GM12878 (cell line): ENCODE measurements at regions not wholly inside any gene's neighbourhood (a gene's known extent, or its start where the extent isn't known, plus 50 kb on each side); places are given as distances from the start of the nearest gene placed in this dataset.

Experiments
- ATAC-seq: fragments of 200-7000 bp; cut with Tn5 transposase; 3 replicates; pipeline ENCODE4 v1.9.1; 2020; ENCODE audit warnings: mild to moderate bottlenecking, moderate library complexity
- BruUV-seq: library from RNA; stranded (reverse); fragments of 400-500 nt; replicated peaks from 2 replicates; lab custom pipeline; 2021; lab: Mats Ljungman, UMichigan
- CTCF ChIA-PET: fragments of 300-600 bp; sonication (Branson Sonifier 250); formaldehyde crosslinking; extraction: SDS; loops from one replicate; lab custom pipeline; 2021; ENCODE audit warnings: inconsistent platforms; lab: Yijun Ruan, JAX
- POLR2A ChIA-PET: fragments of 350-600 bp; formaldehyde crosslinking; extraction: SDS; loops from one replicate; lab custom pipeline; 2021; ENCODE audit warnings: inconsistent platforms; lab: Charles Lee
- RAD21 ChIA-PET: fragments of 300-600 bp; sonication (Branson Sonifier 250); formaldehyde crosslinking; loops from one replicate; lab custom pipeline; 2023; ENCODE audit warnings: antibody characterized with exemption; ENCODE audit not compliant: unreplicated experiment; lab: Charles Lee
- SMC1A ChIA-PET: fragments of 300-600 bp; sonication (Branson Sonifier 250); formaldehyde crosslinking; loops from one replicate; lab custom pipeline; 2023; ENCODE audit not compliant: unreplicated experiment, uncharacterized antibody; lab: Charles Lee
- DNase-seq: peaks from one replicate; pipeline ENCODE4 v3.0.0-alpha.2; 2011; ENCODE audit warnings: low read depth, low spot score
- FAIRE-seq: peaks from 3 replicates; lab custom pipeline; 2011; peaks lifted over from hg19 to GRCh38; lab: Jason Lieb, UNC
- H2AFZ ChIP-seq: 2 replicates; pipeline ENCODE4 v1.6.0; 2011; ENCODE audit warnings: low read depth, low read length, control low read depth; ENCODE audit not compliant: control insufficient read depth
- H3K27ac ChIP-seq: 2 replicates; pipeline ENCODE4 v1.5.1; 2011; ENCODE audit warnings: control low read depth; ENCODE audit not compliant: control insufficient read depth, insufficient read depth
- H3K27me3 ChIP-seq, 2 experiments: replicated peaks in 1 of 2; 2 replicates each; pipeline versions ENCODE4 v1.6.0 to v1.6.1; 2011; ENCODE audit warnings: low read length in 1 of 2; ENCODE audit not compliant: control insufficient read depth in 2 of 2, insufficient read depth in 2 of 2
- H3K36me3 ChIP-seq, 2 experiments: 2 replicates each; pipeline ENCODE4 v1.5.1; 2011; ENCODE audit warnings: low read length in 1 of 2; ENCODE audit not compliant: control insufficient read depth in 2 of 2, insufficient read depth in 2 of 2
- H3K4me1 ChIP-seq: 2 replicates; pipeline ENCODE4 v1.6.1; 2011; ENCODE audit warnings: mild to moderate bottlenecking, low read length, moderate library complexity, mixed read lengths; ENCODE audit not compliant: control insufficient read depth, insufficient read depth
- H3K4me2 ChIP-seq: 2 replicates; pipeline ENCODE4 v1.6.0; 2011; ENCODE audit warnings: control low read depth; ENCODE audit not compliant: control insufficient read depth, insufficient read depth
- H3K4me3 ChIP-seq: fragments of 200-600 bp; sonication (generic); 2 replicates; pipeline ENCODE4 v1.5.1; 2016
- H3K79me2 ChIP-seq: 2 replicates; pipeline ENCODE4 v1.6.0; 2011; ENCODE audit warnings: low read length; ENCODE audit not compliant: control insufficient read depth, insufficient read depth
- H3K9ac ChIP-seq: 2 replicates; pipeline ENCODE4 v1.8.0; 2011; ENCODE audit warnings: low read length, control low read depth, mixed read lengths; ENCODE audit not compliant: control insufficient read depth, insufficient read depth
- H3K9me3 ChIP-seq: replicated peaks from 3 replicates; pipeline ENCODE4 v1.5.1; 2011; ENCODE audit warnings: mild to moderate bottlenecking, low read length; ENCODE audit not compliant: control insufficient read depth, insufficient read depth
- H4K20me1 ChIP-seq: 2 replicates; pipeline ENCODE4 v1.6.0; 2011; ENCODE audit not compliant: control insufficient read depth, insufficient read depth
- EED ChIP-seq: sonication (generic); IDR thresholded peaks from 2 replicates; pipeline ENCODE4 v1.6.1; 2016; ENCODE audit warnings: antibody characterized with exemption, low read depth
- IRF4 ChIP-seq: IDR thresholded peaks from 2 replicates; pipeline ENCODE4 v1.6.1; 2011; ENCODE audit warnings: low read depth, low read length
- NFIC ChIP-seq: IDR thresholded peaks from 2 replicates; pipeline ENCODE4 v1.6.1; 2012; ENCODE audit warnings: low read depth, mild to moderate bottlenecking, inconsistent platforms, low read length, moderate library complexity
- NR2C2 ChIP-seq: IDR thresholded peaks from 2 replicates; pipeline ENCODE4 v1.6.1; 2011; ENCODE audit warnings: borderline replicate concordance, low read depth; ENCODE audit not compliant: control insufficient read depth, insufficient read length
- POLR2AphosphoS5 ChIP-seq: IDR thresholded peaks from 2 replicates; pipeline ENCODE4 v1.6.1; 2011; ENCODE audit warnings: mild to moderate bottlenecking, low read length, inconsistent platforms
- RAD51 ChIP-seq: fragments of 450-650 bp; IDR thresholded peaks from 2 replicates; pipeline ENCODE4 v1.6.1; 2016; ENCODE audit warnings: moderate library complexity, mild to moderate bottlenecking, inconsistent platforms
- RB1 ChIP-seq: fragments of 450-650 bp; formaldehyde crosslinking; IDR thresholded peaks from 2 replicates; pipeline ENCODE4 v1.6.1; 2017; ENCODE audit warnings: mild to moderate bottlenecking, borderline replicate concordance
- SP1 ChIP-seq: IDR thresholded peaks from one replicate; pipeline ENCODE4 v1.6.1; 2011; ENCODE audit warnings: low read depth, low read length
- SUPT20H ChIP-seq: IDR thresholded peaks from 2 replicates; pipeline ENCODE4 v1.6.1; 2011; ENCODE audit warnings: low read depth, mild to moderate bottlenecking, low read length, moderate library complexity, borderline replicate concordance; ENCODE audit not compliant: control insufficient read depth
- WRNIP1 ChIP-seq: IDR thresholded peaks from 2 replicates; pipeline ENCODE4 v1.6.1; 2011; ENCODE audit warnings: low read depth, low read length, improper control_type of control experiment, borderline replicate concordance
- ZNF217 ChIP-seq: fragments of 450-650 bp; IDR thresholded peaks from 2 replicates; pipeline ENCODE4 v1.6.1; 2017; ENCODE audit warnings: antibody characterized with exemption, mild to moderate bottlenecking
- ZZZ3 ChIP-seq: IDR thresholded peaks from 2 replicates; pipeline ENCODE4 v1.6.1; 2011; ENCODE audit warnings: low read depth; ENCODE audit not compliant: control insufficient read depth, insufficient read length
- WGBS: methylation state at CpG from one replicate; pipeline ENCODE4 v1.1.6; 2016; ENCODE audit warnings: low lambda C conversion rate; ENCODE audit not compliant: insufficient replicate concordance, insufficient coverage; ENCODE audit errors: missing lambda C conversion rate; 5-methylcytosine and 5-hydroxymethylcytosine counted together
- in situ Hi-C: fragments of 300-500 bp; cut with MboI; formaldehyde crosslinking; loops from 9 replicates; pipeline ENCODE4 v1.14.3; 2018; ENCODE audit warnings: mixed read lengths
- intact Hi-C: fragments of 100-400 bp; cut with micrococcal nuclease; formaldehyde crosslinking; loops from one replicate; pipeline ENCODE4 v1.14.2; 2022; ENCODE audit not compliant: unreplicated experiment
- TF ChIP-seq, protein P1 (sequence below): fragments of 450-650 bp; formaldehyde crosslinking; IDR thresholded peaks from 2 replicates; pipeline ENCODE4 v1.5.0; 2022; ENCODE audit warnings: mild to moderate bottlenecking, missing genetic modification characterization
- TF ChIP-seq, protein P2 (sequence below): fragments of 450-650 bp; IDR thresholded peaks from 2 replicates; pipeline ENCODE4 v1.6.1; 2017; ENCODE audit warnings: antibody characterized with exemption, mild to moderate bottlenecking, moderate library complexity
- TF ChIP-seq, protein P3 (sequence below): IDR thresholded peaks from 2 replicates; pipeline ENCODE4 v1.6.1; 2011; ENCODE audit warnings: low read depth, mild to moderate bottlenecking, low read length, moderate library complexity, borderline replicate concordance; ENCODE audit errors: extremely low read depth
- TF ChIP-seq, protein P4 (sequence below): IDR thresholded peaks from 2 replicates; pipeline ENCODE4 v1.6.1; 2012; ENCODE audit warnings: low read depth, low read length, improper control_type of control experiment

DNA sequence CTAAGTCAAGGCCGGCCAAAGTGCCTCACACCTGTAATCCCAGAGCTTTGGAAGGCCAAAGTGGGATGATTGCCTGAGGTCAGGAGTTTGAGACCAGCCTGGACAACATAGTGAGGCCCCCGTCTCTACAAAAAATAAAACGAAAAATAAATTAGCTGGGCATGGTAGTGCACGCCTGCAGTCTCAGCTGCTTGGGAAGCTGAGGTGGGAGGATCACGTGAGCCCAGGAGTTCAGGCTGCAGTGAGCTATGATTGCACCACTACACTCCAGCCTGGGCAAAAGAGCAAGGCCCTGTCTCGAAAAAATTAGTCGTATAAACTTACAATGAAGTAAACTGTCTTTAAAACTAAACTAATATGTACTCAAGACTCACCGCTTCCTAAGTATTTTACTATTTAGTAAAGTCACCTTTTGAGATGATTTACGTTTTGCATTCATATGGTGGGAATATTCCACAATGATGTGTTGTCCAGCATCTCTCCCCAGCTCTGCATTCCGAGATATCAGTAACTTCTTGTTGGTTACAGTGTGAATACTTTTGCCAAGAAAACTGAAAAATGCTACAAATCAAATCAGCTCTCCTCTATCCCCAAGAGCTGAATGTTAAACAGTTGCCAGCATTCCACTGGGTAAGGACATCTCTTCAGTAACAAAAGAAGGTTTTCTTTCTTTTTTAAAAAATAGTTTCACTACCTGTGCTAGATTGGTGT lies 84.9 kb upstream of the C21orf91 start:
- WGBS: 43% methylated on average over 10 of the region's 10 CpGs
- Histone ChIP-seq H3K79me2 (no peaks in the 10 kb centered on the region), H3K9ac (no peak overlapping the region), H3K9me3 (no peaks in the 10 kb centered on the region; the same call in 2 of the 3 replicates), H4K20me1 (no peaks in the 10 kb centered on the region), H2AFZ (no peak overlapping the region), H3K27me3 (no peaks in the 10 kb centered on the region), H3K27ac (no peak overlapping the region), H3K4me1 (peaks cover 3% of the 10 kb centered on the region), H3K36me3 (no peaks in the 10 kb centered on the region), H3K4me2 (no peak overlapping the region), H3K4me3 (no peak overlapping the region)
- ChIA-PET SMC1A (interaction anchor here (0.5 to 2.9 kb wide), 11 partner anchors 22 to 986 kb away, joined by 3 to 20 read pairs (median 4); no protein-coding TSS in a partner anchor), POLR2A (no interaction called here), CTCF (interaction anchor here (0.8 to 2.9 kb wide), 15 partner anchors 11 to 252 kb away, joined by 3 to 26 read pairs (median 4); no protein-coding TSS in a partner anchor), RAD21 (interaction anchor here (1.0 to 2.1 kb wide), 5 partner anchors 21 to 226 kb away, joined by 5 to 10 read pairs (median 7); no protein-coding TSS in a partner anchor)
- intact Hi-C loops (loop anchor here (1.0 to 5.0 kb wide), 3 partner anchors 85 to 225 kb away; partner anchors contain the start of gene C21orf91), in situ Hi-C loops (loop anchor here (5.0 kb wide), 1 partner anchor 227 kb away; no protein-coding TSS in a partner anchor)
- no peak for DNase-seq
- BruUV-seq: no TSS peak
- FAIRE-seq: no peak
- ATAC-seq: no peak
- TF ChIP-seq ZNF217 (no peak), SUPT20H (no peak), RB1 (no peak), NR2C2 (no peak), SP1 (no peak), RAD51 (no peak), NFIC (no peak), ZZZ3 (no peak), IRF4 (no peak), WRNIP1 (no peak), EED (no peak), POLR2AphosphoS5 (no peak)
- TF ChIP-seq, protein P1, sequence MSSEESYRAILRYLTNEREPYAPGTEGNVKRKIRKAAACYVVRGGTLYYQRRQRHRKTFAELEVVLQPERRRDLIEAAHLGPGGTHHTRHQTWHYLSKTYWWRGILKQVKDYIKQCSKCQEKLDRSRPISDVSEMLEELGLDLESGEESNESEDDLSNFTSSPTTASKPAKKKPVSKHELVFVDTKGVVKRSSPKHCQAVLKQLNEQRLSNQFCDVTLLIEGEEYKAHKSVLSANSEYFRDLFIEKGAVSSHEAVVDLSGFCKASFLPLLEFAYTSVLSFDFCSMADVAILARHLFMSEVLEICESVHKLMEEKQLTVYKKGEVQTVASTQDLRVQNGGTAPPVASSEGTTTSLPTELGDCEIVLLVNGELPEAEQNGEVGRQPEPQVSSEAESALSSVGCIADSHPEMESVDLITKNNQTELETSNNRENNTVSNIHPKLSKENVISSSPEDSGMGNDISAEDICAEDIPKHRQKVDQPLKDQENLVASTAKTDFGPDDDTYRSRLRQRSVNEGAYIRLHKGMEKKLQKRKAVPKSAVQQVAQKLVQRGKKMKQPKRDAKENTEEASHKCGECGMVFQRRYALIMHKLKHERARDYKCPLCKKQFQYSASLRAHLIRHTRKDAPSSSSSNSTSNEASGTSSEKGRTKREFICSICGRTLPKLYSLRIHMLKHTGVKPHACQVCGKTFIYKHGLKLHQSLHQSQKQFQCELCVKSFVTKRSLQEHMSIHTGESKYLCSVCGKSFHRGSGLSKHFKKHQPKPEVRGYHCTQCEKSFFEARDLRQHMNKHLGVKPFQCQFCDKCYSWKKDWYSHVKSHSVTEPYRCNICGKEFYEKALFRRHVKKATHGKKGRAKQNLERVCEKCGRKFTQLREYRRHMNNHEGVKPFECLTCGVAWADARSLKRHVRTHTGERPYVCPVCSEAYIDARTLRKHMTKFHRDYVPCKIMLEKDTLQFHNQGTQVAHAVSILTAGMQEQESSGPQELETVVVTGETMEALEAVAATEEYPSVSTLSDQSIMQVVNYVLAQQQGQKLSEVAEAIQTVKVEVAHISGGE (CRISPR knock-in tag): no peak
- TF ChIP-seq, protein P2, sequence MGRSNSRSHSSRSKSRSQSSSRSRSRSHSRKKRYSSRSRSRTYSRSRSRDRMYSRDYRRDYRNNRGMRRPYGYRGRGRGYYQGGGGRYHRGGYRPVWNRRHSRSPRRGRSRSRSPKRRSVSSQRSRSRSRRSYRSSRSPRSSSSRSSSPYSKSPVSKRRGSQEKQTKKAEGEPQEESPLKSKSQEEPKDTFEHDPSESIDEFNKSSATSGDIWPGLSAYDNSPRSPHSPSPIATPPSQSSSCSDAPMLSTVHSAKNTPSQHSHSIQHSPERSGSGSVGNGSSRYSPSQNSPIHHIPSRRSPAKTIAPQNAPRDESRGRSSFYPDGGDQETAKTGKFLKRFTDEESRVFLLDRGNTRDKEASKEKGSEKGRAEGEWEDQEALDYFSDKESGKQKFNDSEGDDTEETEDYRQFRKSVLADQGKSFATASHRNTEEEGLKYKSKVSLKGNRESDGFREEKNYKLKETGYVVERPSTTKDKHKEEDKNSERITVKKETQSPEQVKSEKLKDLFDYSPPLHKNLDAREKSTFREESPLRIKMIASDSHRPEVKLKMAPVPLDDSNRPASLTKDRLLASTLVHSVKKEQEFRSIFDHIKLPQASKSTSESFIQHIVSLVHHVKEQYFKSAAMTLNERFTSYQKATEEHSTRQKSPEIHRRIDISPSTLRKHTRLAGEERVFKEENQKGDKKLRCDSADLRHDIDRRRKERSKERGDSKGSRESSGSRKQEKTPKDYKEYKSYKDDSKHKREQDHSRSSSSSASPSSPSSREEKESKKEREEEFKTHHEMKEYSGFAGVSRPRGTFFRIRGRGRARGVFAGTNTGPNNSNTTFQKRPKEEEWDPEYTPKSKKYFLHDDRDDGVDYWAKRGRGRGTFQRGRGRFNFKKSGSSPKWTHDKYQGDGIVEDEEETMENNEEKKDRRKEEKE: no peak
- TF ChIP-seq, protein P3, sequence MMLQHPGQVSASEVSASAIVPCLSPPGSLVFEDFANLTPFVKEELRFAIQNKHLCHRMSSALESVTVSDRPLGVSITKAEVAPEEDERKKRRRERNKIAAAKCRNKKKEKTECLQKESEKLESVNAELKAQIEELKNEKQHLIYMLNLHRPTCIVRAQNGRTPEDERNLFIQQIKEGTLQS: no peak
- TF ChIP-seq, protein P4, sequence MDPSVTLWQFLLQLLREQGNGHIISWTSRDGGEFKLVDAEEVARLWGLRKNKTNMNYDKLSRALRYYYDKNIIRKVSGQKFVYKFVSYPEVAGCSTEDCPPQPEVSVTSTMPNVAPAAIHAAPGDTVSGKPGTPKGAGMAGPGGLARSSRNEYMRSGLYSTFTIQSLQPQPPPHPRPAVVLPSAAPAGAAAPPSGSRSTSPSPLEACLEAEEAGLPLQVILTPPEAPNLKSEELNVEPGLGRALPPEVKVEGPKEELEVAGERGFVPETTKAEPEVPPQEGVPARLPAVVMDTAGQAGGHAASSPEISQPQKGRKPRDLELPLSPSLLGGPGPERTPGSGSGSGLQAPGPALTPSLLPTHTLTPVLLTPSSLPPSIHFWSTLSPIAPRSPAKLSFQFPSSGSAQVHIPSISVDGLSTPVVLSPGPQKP: no peak
